Adipocyte (in vitro differentiated cells): ENCODE measurements at regions not wholly inside any gene's neighbourhood (a gene's known extent, or its start where the extent isn't known, plus 50 kb on each side); places are given as distances from the start of the nearest gene placed in this dataset.

Source experiments
- DNase-seq: peaks from one replicate; pipeline ENCODE4 v3.0.0-alpha.2; 2015; ENCODE audit warnings: low read depth
- H3K27me3 ChIP-seq: replicated peaks from 2 replicates; pipeline ENCODE4 v1.7.0; 2013; ENCODE audit warnings: mild to moderate bottlenecking, low read length, moderate library complexity; ENCODE audit not compliant: control insufficient read depth, insufficient read depth
- H3K36me3 ChIP-seq: 2 replicates; pipeline ENCODE4 v1.7.0; 2013; ENCODE audit warnings: low read length, mild to moderate bottlenecking, moderate library complexity; ENCODE audit not compliant: control insufficient read depth, insufficient read depth, severe bottlenecking
- H3K4me1 ChIP-seq: 2 replicates; pipeline ENCODE4 v1.7.0; 2013; ENCODE audit warnings: mild to moderate bottlenecking, low read length, moderate library complexity; ENCODE audit not compliant: control insufficient read depth, insufficient read depth
- H3K4me3 ChIP-seq: 2 replicates; pipeline ENCODE4 v1.7.0; 2013; ENCODE audit warnings: mild to moderate bottlenecking, low read length, moderate library complexity
- H3K9ac ChIP-seq: 2 replicates; pipeline ENCODE4 v1.7.0; 2013; ENCODE audit warnings: mild to moderate bottlenecking, low read length, moderate library complexity
- H3K9me3 ChIP-seq: 2 replicates; pipeline ENCODE4 v1.7.0; 2013; ENCODE audit warnings: mild to moderate bottlenecking, low read length, moderate library complexity; ENCODE audit not compliant: control insufficient read depth

GRCh38 chr12:65557438-65558181, 266.7 kb upstream of the HMGA2 start:
- no peaks in the 10 kb centered on the region for H3K27me3 ChIP-seq
- DNase-seq = no peak
- peak overlapping the region; percentile 19 for H3K9ac ChIP-seq
- H3K4me3 ChIP-seq = no peak overlapping the region
- H3K4me1 ChIP-seq = peaks cover 12% of the 10 kb centered on the region
- no peaks in the 10 kb centered on the region for H3K36me3 ChIP-seq
- H3K9me3 ChIP-seq = no peaks in the 10 kb centered on the region

- Histone ChIP-seq H3K9ac (no peak overlapping the region), H3K27me3 (no peaks in the 10 kb centered on the region), H3K4me3 (no peak overlapping the region), H3K4me1 (peaks cover 15% of the 10 kb centered on the region), H3K9me3 (no peaks in the 10 kb centered on the region), H3K36me3 (no peaks in the 10 kb centered on the region)
- no peak for DNase-seq
Observed at GRCh38 chr12:65560286-65560685, 264.0 kb upstream of the HMGA2 start.

- Histone ChIP-seq H3K4me3 (no peak overlapping the region), H3K4me1 (peaks cover 31% of the 10 kb centered on the region)
Observed at GRCh38 chr12:65561798-65562382, 262.4 kb upstream of the HMGA2 start.

GRCh38 chr12:65565601-65566560, 258.4 kb upstream of the HMGA2 start:
- Histone ChIP-seq H3K4me1 (peaks cover 23% of the 10 kb centered on the region), H3K4me3 (peak overlapping the region; percentile 46), H3K27me3 (no peaks in the 10 kb centered on the region), H3K36me3 (no peaks in the 10 kb centered on the region), H3K9me3 (no peaks in the 10 kb centered on the region), H3K9ac (peak overlapping the region; percentile 50)
- peak; percentile 91 for DNase-seq

More at GRCh38 chr12:65561798-65562382, 262.4 kb upstream of the HMGA2 start:
- no peaks in the 10 kb centered on the region for H3K9me3 ChIP-seq
- no peak overlapping the region for H3K9ac ChIP-seq
- H3K36me3 ChIP-seq = no peaks in the 10 kb centered on the region
- no peak for DNase-seq
- no peaks in the 10 kb centered on the region for H3K27me3 ChIP-seq

GRCh38 chr12:65566751-65567150, 257.5 kb upstream of the HMGA2 start:
- peak; percentile 44 for DNase-seq
- H3K4me3 ChIP-seq = peak overlapping the region; percentile 46
- H3K4me1 ChIP-seq = peaks cover 23% of the 10 kb centered on the region
- H3K9me3 ChIP-seq = no peaks in the 10 kb centered on the region
- H3K27me3 ChIP-seq = no peaks in the 10 kb centered on the region
- no peaks in the 10 kb centered on the region for H3K36me3 ChIP-seq
- peak overlapping the region; percentile 50 for H3K9ac ChIP-seq

GRCh38 chr12:65567820-65568219, 256.5 kb upstream of the HMGA2 start:
- Histone ChIP-seq H3K36me3 (no peaks in the 10 kb centered on the region), H3K27me3 (no peaks in the 10 kb centered on the region), H3K9me3 (no peaks in the 10 kb centered on the region), H3K4me3 (no peak overlapping the region), H3K4me1 (peaks cover 20% of the 10 kb centered on the region), H3K9ac (no peak overlapping the region)
- DNase-seq = no peak

GRCh38 chr12:65568517-65568916, 255.8 kb upstream of the HMGA2 start:
- H3K4me1 ChIP-seq = peaks cover 20% of the 10 kb centered on the region
- H3K9me3 ChIP-seq = no peaks in the 10 kb centered on the region
- no peak overlapping the region for H3K9ac ChIP-seq
- no peak for DNase-seq
- no peak overlapping the region for H3K4me3 ChIP-seq
- H3K36me3 ChIP-seq = no peaks in the 10 kb centered on the region
- no peaks in the 10 kb centered on the region for H3K27me3 ChIP-seq

- peaks cover 6% of the 10 kb centered on the region for H3K9me3 ChIP-seq
- H3K4me3 ChIP-seq = no peak overlapping the region
- peaks cover 14% of the 10 kb centered on the region for H3K4me1 ChIP-seq
- no peaks in the 10 kb centered on the region for H3K27me3 ChIP-seq
- no peaks in the 10 kb centered on the region for H3K36me3 ChIP-seq
- no peak overlapping the region for H3K9ac ChIP-seq
- no peak for DNase-seq
Observed at GRCh38 chr12:65570451-65571130, 253.7 kb upstream of the HMGA2 start.

GRCh38 chr12:65574867-65575266, 249.4 kb upstream of the HMGA2 start:
- DNase-seq = no peak

GRCh38 chr12:65584016-65584415, 240.3 kb upstream of the HMGA2 start:
- H3K4me3 ChIP-seq = no peak overlapping the region
- no peaks in the 10 kb centered on the region for H3K36me3 ChIP-seq
- H3K4me1 ChIP-seq = no peaks in the 10 kb centered on the region
- H3K9ac ChIP-seq = no peak overlapping the region
- no peaks in the 10 kb centered on the region for H3K27me3 ChIP-seq
- no peaks in the 10 kb centered on the region for H3K9me3 ChIP-seq
- no peak for DNase-seq

More at GRCh38 chr12:65574867-65575266, 249.4 kb upstream of the HMGA2 start:
- H3K9me3 ChIP-seq = peaks cover 6% of the 10 kb centered on the region
- no peak overlapping the region for H3K4me3 ChIP-seq
- no peaks in the 10 kb centered on the region for H3K36me3 ChIP-seq
- H3K27me3 ChIP-seq = no peaks in the 10 kb centered on the region
- H3K4me1 ChIP-seq = no peaks in the 10 kb centered on the region
- no peak overlapping the region for H3K9ac ChIP-seq
